GM18502 (cell line): ENCODE measurements at regions not wholly inside any gene's neighbourhood (a gene's known extent, or its start where the extent isn't known, plus 50 kb on each side); places are given as distances from the start of the nearest gene placed in this dataset.
"Not testable (repeated sequence)": the region's sequence is repeated elsewhere in the genome, so short reads cannot be mapped to it uniquely, and the experiment has no call there.

Experiments
- ATAC-seq: cut with Tn5 transposase; IDR thresholded peaks from one replicate; pipeline ENCODE4 v1.9.1; 2021; ENCODE audit warnings: mild to moderate bottlenecking; ENCODE audit not compliant: unreplicated experiment, poor library complexity

DNA sequence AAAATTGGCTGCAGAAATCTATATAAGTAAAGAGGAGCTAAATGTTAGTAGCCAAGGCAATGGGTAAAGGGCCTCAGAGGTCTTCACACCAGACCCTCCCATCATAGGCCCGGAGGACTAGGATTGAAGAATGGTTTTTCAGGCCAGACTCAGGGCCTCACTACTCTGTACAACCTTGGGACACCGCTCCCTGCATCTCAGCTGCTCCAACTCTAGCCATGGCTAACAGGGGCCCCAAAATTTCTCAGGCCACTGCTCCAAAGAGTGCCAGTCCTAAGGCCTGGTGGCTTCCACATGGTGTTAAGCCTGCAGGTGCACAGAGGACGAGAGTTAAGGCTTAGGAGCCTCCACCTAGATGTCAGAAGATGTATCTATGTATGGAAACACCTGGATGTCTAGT is 155.5 kb upstream of the MGAT4C start:
- ATAC-seq, result no peak

- no peak for ATAC-seq
Measured at GRCh38 chr12:86407620-86408208, 151.5 kb upstream of the MGAT4C start.

GRCh38 chr12:86389949-86390348 is 133.8 kb upstream of the MGAT4C start:
- ATAC-seq, result no peak

- no peak for ATAC-seq
Measured at GRCh38 chr12:86387591-86388145, 131.5 kb upstream of the MGAT4C start.

- ATAC-seq, result not testable (repeated sequence)
Measured at GRCh38 chr12:86383759-86384158, 127.6 kb upstream of the MGAT4C start.

DNA sequence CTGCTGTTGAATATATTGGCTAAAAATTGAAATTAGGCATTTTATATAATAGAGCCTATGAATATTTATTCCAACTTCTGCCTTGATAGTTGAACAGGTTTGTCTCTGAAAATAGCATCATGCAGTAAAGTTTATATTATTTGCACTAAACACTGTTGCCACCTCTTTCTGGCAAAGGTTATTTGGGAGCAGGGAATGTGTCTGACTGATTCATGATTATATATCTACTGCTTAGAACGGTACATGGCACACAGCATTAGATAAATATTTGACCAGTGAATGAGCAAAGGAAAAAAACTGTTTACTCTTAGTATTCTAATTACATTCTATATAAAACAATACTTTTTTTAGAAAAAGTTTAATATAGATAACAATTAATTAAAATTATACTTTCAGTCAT is 123.1 kb upstream of the MGAT4C start:
- ATAC-seq, result no peak

- no peak for ATAC-seq
Measured at GRCh38 chr12:86376052-86376451, 119.9 kb upstream of the MGAT4C start.

- no peak for ATAC-seq
Measured at GRCh38 chr12:86373813-86374212, 117.6 kb upstream of the MGAT4C start.

- no peak for ATAC-seq
Measured at GRCh38 chr12:86367137-86367536, 110.9 kb upstream of the MGAT4C start.

DNA sequence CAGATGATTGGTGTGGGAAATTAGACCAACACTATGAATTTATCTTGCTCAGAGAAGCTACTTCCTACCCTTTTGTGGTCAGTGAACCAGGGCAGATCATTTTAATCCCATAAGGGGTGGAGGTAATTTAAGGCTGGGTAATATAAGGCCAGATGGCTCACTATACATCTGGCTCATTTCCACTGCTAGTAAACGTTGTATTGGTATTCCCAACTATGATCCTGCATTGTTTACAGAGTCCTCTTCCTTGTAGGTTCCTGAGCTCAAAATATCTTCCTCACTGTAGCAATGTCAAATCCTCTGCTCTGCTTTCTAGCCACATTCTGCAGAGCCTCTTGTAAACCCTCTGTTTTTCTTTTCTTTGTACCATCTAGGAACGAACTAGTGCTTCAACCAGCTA is 93.0 kb upstream of the MGAT4C start:
- ATAC-seq, result no peak

DNA sequence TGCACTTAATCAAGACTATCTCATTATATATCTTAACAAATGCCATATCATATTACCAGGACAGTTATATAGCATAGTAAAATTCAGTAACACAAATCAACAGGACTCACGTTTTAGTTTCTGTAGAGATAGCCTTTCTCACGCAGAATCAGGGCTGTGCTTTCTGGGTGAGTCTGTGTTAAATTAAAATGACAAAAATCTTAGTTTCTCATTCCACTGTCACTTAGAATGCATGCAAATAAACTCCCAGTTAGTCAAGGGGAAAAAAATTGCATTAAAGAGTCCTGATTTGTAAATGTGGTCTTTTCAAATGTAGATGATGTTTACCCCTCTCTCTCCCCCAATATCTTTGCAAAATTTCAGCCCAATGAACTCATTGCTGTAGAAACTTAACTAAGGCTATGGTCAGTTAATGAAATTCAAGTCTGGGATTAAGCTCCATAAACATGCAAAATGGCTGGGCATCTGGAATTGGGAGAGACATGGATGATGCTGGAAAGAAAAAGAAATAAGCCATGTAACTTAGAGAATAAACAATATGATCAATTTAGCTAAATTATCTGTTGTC is 77.8 kb upstream of the MGAT4C start:
- ATAC-seq, result no peak

GRCh38 chr12:86331457-86331856 is 75.3 kb upstream of the MGAT4C start:
- ATAC-seq, result no peak

DNA sequence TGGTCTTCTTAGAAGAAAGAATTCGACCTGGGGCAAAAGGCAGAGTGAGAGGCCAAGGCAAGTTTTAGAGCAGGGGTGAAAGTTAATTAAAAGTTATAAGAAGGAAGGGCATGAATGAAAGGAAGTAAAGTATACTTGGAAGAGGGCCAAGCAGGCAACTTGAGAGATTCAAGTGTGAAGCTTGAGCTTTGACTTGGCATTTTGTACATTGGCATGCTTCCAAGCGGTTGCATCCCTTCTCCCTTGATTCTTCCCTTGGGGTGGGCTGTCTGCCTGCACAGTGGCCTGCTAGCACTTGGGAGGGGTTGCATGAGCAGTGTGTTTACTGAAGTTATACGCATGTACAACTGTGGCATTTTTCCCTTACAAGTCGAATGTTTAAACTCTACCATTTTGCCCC is 74.8 kb upstream of the MGAT4C start:
- no peak for ATAC-seq

GRCh38 chr12:86312232-86312631 is 56.0 kb upstream of the MGAT4C start:
- ATAC-seq, result no peak
